GM23338 (cell line): ENCODE measurements at regions not wholly inside any gene's neighbourhood (a gene's known extent, or its start where the extent isn't known, plus 50 kb on each side); places are given as distances from the start of the nearest gene placed in this dataset.

Source experiments
- ATAC-seq: fragments of 200-7000 bp; cut with Tn5 transposase; 3 replicates; pipeline ENCODE4 v1.9.1; 2020
- DNase-seq: peaks from one replicate; pipeline ENCODE4 v3.0.0-alpha.2; 2015; ENCODE audit warnings: low spot score
- H2AFZ ChIP-seq: fragments of 200-600 bp; sonication (generic); 2 replicates; pipeline ENCODE4 v1.8.0; 2016; ENCODE audit warnings: antibody characterized with exemption, mild to moderate bottlenecking, moderate library complexity
- H3F3A ChIP-seq: fragments of 200-600 bp; sonication (generic); replicated peaks from 2 replicates; pipeline ENCODE4 v1.8.0; 2017; ENCODE audit warnings: antibody characterized with exemption, mixed run types, low read depth
- H3K27ac ChIP-seq: fragments of 200-600 bp; sonication (generic); 2 replicates; pipeline ENCODE4 v1.6.1; 2016; ENCODE audit warnings: low read depth
- H3K27me3 ChIP-seq: fragments of 200-600 bp; sonication (generic); 2 replicates; pipeline ENCODE4 v1.8.0; 2016; ENCODE audit warnings: mild to moderate bottlenecking, mixed run types, moderate library complexity; ENCODE audit not compliant: insufficient read depth
- H3K36me3 ChIP-seq: fragments of 200-600 bp; sonication (generic); 2 replicates; pipeline ENCODE4 v1.8.0; 2016; ENCODE audit warnings: mild to moderate bottlenecking; ENCODE audit not compliant: insufficient read depth
- H3K4me1 ChIP-seq: fragments of 200-600 bp; sonication (generic); 2 replicates; pipeline ENCODE4 v1.8.0; 2016; ENCODE audit warnings: mild to moderate bottlenecking, moderate library complexity; ENCODE audit not compliant: insufficient read depth
- H3K4me2 ChIP-seq: fragments of 200-600 bp; sonication (generic); 2 replicates; pipeline ENCODE4 v1.7.1; 2017; ENCODE audit warnings: mixed run types
- H3K4me3 ChIP-seq: fragments of 200-600 bp; sonication (generic); 2 replicates; pipeline ENCODE4 v1.6.1; 2016; ENCODE audit warnings: mixed run types
- H3K79me2 ChIP-seq: fragments of 200-600 bp; sonication (generic); replicated peaks from 2 replicates; pipeline ENCODE4 v1.8.0; 2017; ENCODE audit warnings: mild to moderate bottlenecking; ENCODE audit not compliant: insufficient read depth
- H3K9me2 ChIP-seq: fragments of 200-600 bp; sonication (generic); 2 replicates; pipeline ENCODE4 v1.8.0; 2017; ENCODE audit not compliant: insufficient read depth
- H4K20me1 ChIP-seq: fragments of 200-600 bp; sonication (generic); replicated peaks from 2 replicates; pipeline ENCODE4 v1.8.0; 2017; ENCODE audit warnings: mild to moderate bottlenecking; ENCODE audit not compliant: insufficient read depth
- H3K27ac Mint-ChIP-seq: 2 replicates; pipeline ENCODE4 v1.8.0; 2020; ENCODE audit warnings: inconsistent platforms, mild to moderate bottlenecking, moderate library complexity, mixed read lengths
- H3K27me3 Mint-ChIP-seq: 3 replicates; pipeline ENCODE4 v1.8.0; 2022; ENCODE audit warnings: low read depth, mild to moderate bottlenecking, moderate library complexity, mixed read lengths, inconsistent platforms; ENCODE audit not compliant: insufficient read depth, poor library complexity
- H3K36me3 Mint-ChIP-seq: 3 replicates; pipeline ENCODE4 v1.8.0; 2021; ENCODE audit warnings: low read depth, mild to moderate bottlenecking, inconsistent platforms, moderate library complexity, mixed read lengths
- H3K4me1 Mint-ChIP-seq: 3 replicates; pipeline ENCODE4 v1.8.0; 2020; ENCODE audit warnings: mild to moderate bottlenecking, inconsistent platforms, mixed read lengths
- H3K4me3 Mint-ChIP-seq: 3 replicates; pipeline ENCODE4 v1.8.0; 2021; ENCODE audit warnings: moderate library complexity, mild to moderate bottlenecking, inconsistent platforms, mixed read lengths
- H3K9me3 Mint-ChIP-seq: 3 replicates; pipeline ENCODE4 v1.8.0; 2020; ENCODE audit warnings: moderate library complexity, mild to moderate bottlenecking, inconsistent platforms, mixed read lengths
- CREB1 ChIP-seq: fragments of 250-450 bp; sonication (Bioruptor Pico); IDR thresholded peaks from 2 replicates; pipeline ENCODE4 v1.5.0; 2020; ENCODE audit warnings: low read depth, mild to moderate bottlenecking, moderate library complexity
- JUNB ChIP-seq: IDR thresholded peaks from one replicate; pipeline ENCODE4 v1.6.1; 2016; ENCODE audit warnings: antibody characterized with exemption; ENCODE audit not compliant: unreplicated experiment
- ZNF331 ChIP-seq: fragments of 250-450 bp; sonication (Bioruptor Pico); IDR thresholded peaks from 2 replicates; pipeline ENCODE4 v1.5.0; 2020; ENCODE audit warnings: low read depth, mild to moderate bottlenecking, moderate library complexity
- TF ChIP-seq, protein P1 (sequence below), 2 experiments: fragments of 200-600 bp in 1 of 2; sonication (generic) in 1 of 2; conservative IDR thresholded peaks; 2 replicates each; pipeline versions ENCODE4 v1.5.1 to v1.6.1; 2016 to 2017; ENCODE audit warnings: antibody characterized with exemption in 2 of 2, low read depth in 2 of 2, mild to moderate bottlenecking in 2 of 2, moderate library complexity in 1 of 2
- TF ChIP-seq, protein P2 (sequence below): fragments of 250-450 bp; sonication (Bioruptor Pico); IDR thresholded peaks from 2 replicates; pipeline ENCODE4 v1.5.0; 2020; ENCODE audit warnings: mild to moderate bottlenecking, moderate library complexity

DNA sequence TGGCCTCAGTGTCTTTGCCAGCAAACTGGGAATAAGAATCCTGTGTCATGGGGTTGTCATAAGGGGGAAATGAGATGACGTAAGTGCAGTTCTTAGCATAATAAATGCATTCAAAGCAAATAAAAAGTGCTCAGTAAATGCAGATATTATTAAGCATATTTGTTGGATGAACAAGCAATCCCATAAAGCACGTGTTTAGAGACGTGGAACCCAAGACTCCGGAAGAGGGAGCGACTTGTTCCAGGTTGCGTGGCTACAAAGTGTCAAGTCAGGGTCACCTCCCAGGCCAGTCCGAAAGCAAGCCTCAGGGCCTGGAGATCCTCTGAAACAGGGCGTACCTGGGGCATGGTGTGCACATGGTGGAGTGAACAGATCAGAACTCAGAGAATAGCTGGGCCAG lies 58.0 kb upstream of the LAPTM5 start:
- TF ChIP-seq CREB1 (CRISPR knock-in tag) (no peak), JUNB (no peak), ZNF331 (CRISPR knock-in tag) (no peak)
- TF ChIP-seq, protein P1, sequence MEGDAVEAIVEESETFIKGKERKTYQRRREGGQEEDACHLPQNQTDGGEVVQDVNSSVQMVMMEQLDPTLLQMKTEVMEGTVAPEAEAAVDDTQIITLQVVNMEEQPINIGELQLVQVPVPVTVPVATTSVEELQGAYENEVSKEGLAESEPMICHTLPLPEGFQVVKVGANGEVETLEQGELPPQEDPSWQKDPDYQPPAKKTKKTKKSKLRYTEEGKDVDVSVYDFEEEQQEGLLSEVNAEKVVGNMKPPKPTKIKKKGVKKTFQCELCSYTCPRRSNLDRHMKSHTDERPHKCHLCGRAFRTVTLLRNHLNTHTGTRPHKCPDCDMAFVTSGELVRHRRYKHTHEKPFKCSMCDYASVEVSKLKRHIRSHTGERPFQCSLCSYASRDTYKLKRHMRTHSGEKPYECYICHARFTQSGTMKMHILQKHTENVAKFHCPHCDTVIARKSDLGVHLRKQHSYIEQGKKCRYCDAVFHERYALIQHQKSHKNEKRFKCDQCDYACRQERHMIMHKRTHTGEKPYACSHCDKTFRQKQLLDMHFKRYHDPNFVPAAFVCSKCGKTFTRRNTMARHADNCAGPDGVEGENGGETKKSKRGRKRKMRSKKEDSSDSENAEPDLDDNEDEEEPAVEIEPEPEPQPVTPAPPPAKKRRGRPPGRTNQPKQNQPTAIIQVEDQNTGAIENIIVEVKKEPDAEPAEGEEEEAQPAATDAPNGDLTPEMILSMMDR (conservative IDR thresholded peaks at IDR 0.05; ENCODE audit: low read depth in 2 of 2) = no peak
- TF ChIP-seq, protein P2, sequence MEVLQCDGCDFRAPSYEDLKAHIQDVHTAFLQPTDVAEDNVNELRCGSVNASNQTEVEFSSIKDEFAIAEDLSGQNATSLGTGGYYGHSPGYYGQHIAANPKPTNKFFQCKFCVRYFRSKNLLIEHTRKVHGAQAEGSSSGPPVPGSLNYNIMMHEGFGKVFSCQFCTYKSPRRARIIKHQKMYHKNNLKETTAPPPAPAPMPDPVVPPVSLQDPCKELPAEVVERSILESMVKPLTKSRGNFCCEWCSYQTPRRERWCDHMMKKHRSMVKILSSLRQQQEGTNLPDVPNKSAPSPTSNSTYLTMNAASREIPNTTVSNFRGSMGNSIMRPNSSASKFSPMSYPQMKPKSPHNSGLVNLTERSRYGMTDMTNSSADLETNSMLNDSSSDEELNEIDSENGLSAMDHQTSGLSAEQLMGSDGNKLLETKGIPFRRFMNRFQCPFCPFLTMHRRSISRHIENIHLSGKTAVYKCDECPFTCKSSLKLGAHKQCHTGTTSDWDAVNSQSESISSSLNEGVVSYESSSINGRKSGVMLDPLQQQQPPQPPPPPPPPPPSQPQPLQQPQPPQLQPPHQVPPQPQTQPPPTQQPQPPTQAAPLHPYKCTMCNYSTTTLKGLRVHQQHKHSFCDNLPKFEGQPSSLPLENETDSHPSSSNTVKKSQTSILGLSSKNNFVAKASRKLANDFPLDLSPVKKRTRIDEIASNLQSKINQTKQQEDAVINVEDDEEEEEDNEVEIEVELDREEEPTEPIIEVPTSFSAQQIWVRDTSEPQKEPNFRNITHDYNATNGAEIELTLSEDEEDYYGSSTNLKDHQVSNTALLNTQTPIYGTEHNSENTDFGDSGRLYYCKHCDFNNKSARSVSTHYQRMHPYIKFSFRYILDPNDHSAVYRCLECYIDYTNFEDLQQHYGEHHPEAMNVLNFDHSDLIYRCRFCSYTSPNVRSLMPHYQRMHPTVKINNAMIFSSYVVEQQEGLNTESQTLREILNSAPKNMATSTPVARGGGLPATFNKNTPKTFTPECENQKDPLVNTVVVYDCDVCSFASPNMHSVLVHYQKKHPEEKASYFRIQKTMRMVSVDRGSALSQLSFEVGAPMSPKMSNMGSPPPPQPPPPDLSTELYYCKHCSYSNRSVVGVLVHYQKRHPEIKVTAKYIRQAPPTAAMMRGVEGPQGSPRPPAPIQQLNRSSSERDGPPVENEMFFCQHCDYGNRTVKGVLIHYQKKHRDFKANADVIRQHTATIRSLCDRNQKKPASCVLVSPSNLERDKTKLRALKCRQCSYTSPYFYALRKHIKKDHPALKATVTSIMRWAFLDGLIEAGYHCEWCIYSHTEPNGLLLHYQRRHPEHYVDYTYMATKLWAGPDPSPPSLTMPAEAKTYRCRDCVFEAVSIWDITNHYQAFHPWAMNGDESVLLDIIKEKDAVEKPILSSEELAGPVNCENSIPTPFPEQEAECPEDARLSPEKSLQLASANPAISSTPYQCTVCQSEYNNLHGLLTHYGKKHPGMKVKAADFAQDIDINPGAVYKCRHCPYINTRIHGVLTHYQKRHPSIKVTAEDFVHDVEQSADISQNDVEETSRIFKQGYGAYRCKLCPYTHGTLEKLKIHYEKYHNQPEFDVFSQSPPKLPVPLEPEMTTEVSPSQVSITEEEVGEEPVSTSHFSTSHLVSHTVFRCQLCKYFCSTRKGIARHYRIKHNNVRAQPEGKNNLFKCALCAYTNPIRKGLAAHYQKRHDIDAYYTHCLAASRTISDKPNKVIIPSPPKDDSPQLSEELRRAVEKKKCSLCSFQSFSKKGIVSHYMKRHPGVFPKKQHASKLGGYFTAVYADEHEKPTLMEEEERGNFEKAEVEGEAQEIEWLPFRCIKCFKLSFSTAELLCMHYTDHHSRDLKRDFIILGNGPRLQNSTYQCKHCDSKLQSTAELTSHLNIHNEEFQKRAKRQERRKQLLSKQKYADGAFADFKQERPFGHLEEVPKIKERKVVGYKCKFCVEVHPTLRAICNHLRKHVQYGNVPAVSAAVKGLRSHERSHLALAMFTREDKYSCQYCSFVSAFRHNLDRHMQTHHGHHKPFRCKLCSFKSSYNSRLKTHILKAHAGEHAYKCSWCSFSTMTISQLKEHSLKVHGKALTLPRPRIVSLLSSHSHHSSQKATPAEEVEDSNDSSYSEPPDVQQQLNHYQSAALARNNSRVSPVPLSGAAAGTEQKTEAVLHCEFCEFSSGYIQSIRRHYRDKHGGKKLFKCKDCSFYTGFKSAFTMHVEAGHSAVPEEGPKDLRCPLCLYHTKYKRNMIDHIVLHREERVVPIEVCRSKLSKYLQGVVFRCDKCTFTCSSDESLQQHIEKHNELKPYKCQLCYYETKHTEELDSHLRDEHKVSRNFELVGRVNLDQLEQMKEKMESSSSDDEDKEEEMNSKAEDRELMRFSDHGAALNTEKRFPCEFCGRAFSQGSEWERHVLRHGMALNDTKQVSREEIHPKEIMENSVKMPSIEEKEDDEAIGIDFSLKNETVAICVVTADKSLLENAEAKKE (CRISPR knock-in tag) = no peak
- H3K9me2 ChIP-seq = no peaks in the 10 kb centered on the region
- no peak overlapping the region for H3K27ac ChIP-seq
- H3K4me1 Mint-ChIP-seq = peaks cover 30% of the 10 kb centered on the region
- ATAC-seq (no peak), DNase-seq (no peak)
- H3K36me3 Mint-ChIP-seq = no peaks in the 10 kb centered on the region
- no peak overlapping the region for H3K4me3 ChIP-seq
- no peak overlapping the region for H3K27ac Mint-ChIP-seq
- H4K20me1 ChIP-seq = no peaks in the 10 kb centered on the region
- H2AFZ ChIP-seq = peak overlapping the region; percentile 38; the same call in 1 of the 2 replicates
- no peaks in the 10 kb centered on the region for H3F3A ChIP-seq
- H3K27me3 Mint-ChIP-seq = peaks cover 8% of the 10 kb centered on the region
- H3K79me2 ChIP-seq = no peaks in the 10 kb centered on the region
- H3K4me2 ChIP-seq = no peak overlapping the region
- peaks cover 26% of the 10 kb centered on the region for H3K4me1 ChIP-seq
- no peaks in the 10 kb centered on the region for H3K36me3 ChIP-seq
- no peaks in the 10 kb centered on the region for H3K9me3 Mint-ChIP-seq
- no peaks in the 10 kb centered on the region for H3K27me3 ChIP-seq
- H3K4me3 Mint-ChIP-seq = no peak overlapping the region
